MM.1S (cell line): ENCODE measurements at regions not wholly inside any gene's neighbourhood (a gene's known extent, or its start where the extent isn't known, plus 50 kb on each side); places are given as distances from the start of the nearest gene placed in this dataset.

Experiments
- EZH2 ChIP-seq: fragments of 300-600 bp; sonication (generic); optimal IDR thresholded peaks from 2 replicates; pipeline ENCODE3; 2017; ENCODE audit warnings: low read depth, mild to moderate bottlenecking, antibody characterized with exemption, low read length, mixed read lengths
- TF ChIP-seq, protein P1 (sequence below): fragments of 300-600 bp; sonication (generic); IDR thresholded peaks from 2 replicates; pipeline ENCODE4 v1.5.1; 2016; ENCODE audit warnings: antibody characterized with exemption, low read length, mixed read lengths

- TF ChIP-seq, protein P1, sequence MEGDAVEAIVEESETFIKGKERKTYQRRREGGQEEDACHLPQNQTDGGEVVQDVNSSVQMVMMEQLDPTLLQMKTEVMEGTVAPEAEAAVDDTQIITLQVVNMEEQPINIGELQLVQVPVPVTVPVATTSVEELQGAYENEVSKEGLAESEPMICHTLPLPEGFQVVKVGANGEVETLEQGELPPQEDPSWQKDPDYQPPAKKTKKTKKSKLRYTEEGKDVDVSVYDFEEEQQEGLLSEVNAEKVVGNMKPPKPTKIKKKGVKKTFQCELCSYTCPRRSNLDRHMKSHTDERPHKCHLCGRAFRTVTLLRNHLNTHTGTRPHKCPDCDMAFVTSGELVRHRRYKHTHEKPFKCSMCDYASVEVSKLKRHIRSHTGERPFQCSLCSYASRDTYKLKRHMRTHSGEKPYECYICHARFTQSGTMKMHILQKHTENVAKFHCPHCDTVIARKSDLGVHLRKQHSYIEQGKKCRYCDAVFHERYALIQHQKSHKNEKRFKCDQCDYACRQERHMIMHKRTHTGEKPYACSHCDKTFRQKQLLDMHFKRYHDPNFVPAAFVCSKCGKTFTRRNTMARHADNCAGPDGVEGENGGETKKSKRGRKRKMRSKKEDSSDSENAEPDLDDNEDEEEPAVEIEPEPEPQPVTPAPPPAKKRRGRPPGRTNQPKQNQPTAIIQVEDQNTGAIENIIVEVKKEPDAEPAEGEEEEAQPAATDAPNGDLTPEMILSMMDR: no peak
- no peak for TF ChIP-seq EZH2
Observed at GRCh38 chr10:130578532-130579289, 442.5 kb downstream of the GLRX3 start.
